Mesodermal cell (in vitro differentiated cells): ENCODE measurements at regions not wholly inside any gene's neighbourhood (a gene's known extent, or its start where the extent isn't known, plus 50 kb on each side); places are given as distances from the start of the nearest gene placed in this dataset.

Experiments
- H3K27ac ChIP-seq: 2 replicates; pipeline ENCODE4 v1.7.0; 2013; ENCODE audit warnings: mild to moderate bottlenecking, low read depth, low read length, moderate library complexity; ENCODE audit not compliant: severe bottlenecking
- H3K36me3 ChIP-seq: 2 replicates; pipeline ENCODE4 v1.7.1; 2013; ENCODE audit warnings: mild to moderate bottlenecking, low read length, moderate library complexity; ENCODE audit not compliant: control insufficient read depth, insufficient read depth
- H3K4me1 ChIP-seq: one replicate; pipeline ENCODE4 v1.7.1; 2013; ENCODE audit warnings: mild to moderate bottlenecking, low read length; ENCODE audit not compliant: insufficient read depth, control insufficient read depth, poor library complexity, severe bottlenecking
- H3K4me3 ChIP-seq: 2 replicates; pipeline ENCODE4 v1.7.0; 2013; ENCODE audit warnings: low read length, control low read depth, mild to moderate bottlenecking; ENCODE audit not compliant: insufficient read depth, poor library complexity, severe bottlenecking; ENCODE audit errors: extremely low read depth
- H3K9me3 ChIP-seq: 2 replicates; pipeline ENCODE4 v1.7.1; 2013; ENCODE audit warnings: mild to moderate bottlenecking, low read length, moderate library complexity; ENCODE audit not compliant: control insufficient read depth
- WGBS, 2 experiments: methylation state at CpG; one replicate each; pipeline ENCODE4 v1.1.5; 2013; ENCODE audit warnings: missing lambda C conversion rate in 2 of 2; ENCODE audit not compliant: insufficient coverage in 2 of 2; 5-methylcytosine and 5-hydroxymethylcytosine counted together

DNA sequence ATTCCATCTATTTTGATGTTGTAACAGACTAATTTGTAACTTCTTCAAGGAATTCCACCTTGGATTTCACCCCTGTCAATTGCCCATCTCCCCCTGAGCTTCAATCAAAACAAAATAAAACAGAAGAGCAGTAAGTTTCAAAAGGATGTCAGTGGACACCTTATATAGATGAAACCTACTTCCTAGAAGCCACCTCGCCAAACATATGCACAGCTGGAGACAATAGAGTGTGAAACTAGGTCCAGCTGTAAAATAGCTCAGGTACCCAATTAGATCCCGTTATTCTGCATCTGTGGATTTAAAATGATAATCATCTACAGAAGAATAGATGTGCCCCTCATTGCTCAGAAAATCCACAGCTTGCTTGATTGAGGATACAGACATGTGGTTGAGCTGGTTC, 598.6 kb downstream of the SH2D4B start:
- Histone ChIP-seq H3K9me3 (no peaks in the 10 kb centered on the region), H3K27ac (no peak overlapping the region), H3K4me3 (no peak overlapping the region), H3K4me1 (no peaks in the 10 kb centered on the region), H3K36me3 (no peaks in the 10 kb centered on the region)
- 60 to 100% methylated on average over 1 of the region's 2 CpGs for WGBS, 2 experiments

DNA sequence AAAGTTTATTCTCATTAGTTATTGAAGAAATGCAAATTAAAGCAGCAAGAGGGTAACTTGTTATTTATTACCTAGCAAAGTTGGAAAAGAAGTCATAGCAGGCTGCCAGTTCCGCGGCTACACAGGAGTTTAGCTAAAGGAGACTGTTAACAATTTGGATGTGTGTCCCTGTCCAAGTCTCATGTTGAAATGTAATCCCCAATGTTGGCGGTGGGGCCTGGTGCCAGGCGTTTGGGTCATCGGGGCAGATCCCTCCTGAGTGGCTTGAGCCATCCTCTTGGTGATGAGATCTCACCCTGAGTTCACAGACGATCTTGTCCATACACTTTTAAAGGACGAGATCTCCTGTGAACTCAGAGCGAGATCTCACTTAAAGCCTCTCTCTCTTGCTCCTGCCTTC, 608.3 kb downstream of the SH2D4B start:
- no peak overlapping the region for H3K4me3 ChIP-seq
- H3K9me3 ChIP-seq = no peaks in the 10 kb centered on the region
- WGBS, 2 experiments = 98 to 100% methylated on average over 5 to 8 of the region's 8 CpGs
- H3K4me1 ChIP-seq = no peaks in the 10 kb centered on the region
- no peak overlapping the region for H3K27ac ChIP-seq
- no peaks in the 10 kb centered on the region for H3K36me3 ChIP-seq

DNA sequence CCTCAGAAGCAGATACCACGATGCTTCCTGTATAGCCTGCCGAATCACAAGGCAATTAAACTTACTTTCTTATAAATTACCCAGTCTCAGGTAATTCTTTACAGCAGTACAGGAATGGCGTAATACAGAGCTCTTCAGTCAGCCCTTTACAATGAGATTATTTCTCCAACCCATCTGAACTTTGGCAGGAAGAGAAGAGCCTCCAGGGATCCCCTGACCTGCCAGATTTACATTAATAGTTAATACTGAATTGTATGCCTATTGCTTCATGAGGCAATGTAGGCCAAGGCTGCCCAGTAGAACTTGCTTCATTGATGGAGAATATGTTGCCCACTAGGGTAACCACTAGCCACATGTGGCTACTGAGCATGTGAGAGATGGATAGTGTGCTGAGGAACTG, 608.7 kb downstream of the SH2D4B start:
- no peaks in the 10 kb centered on the region for H3K36me3 ChIP-seq
- 75 to 100% methylated on average over 1 to 2 of the region's 3 CpGs for WGBS, 2 experiments
- H3K27ac ChIP-seq = no peak overlapping the region
- no peaks in the 10 kb centered on the region for H3K9me3 ChIP-seq
- no peak overlapping the region for H3K4me3 ChIP-seq
- no peaks in the 10 kb centered on the region for H3K4me1 ChIP-seq

DNA sequence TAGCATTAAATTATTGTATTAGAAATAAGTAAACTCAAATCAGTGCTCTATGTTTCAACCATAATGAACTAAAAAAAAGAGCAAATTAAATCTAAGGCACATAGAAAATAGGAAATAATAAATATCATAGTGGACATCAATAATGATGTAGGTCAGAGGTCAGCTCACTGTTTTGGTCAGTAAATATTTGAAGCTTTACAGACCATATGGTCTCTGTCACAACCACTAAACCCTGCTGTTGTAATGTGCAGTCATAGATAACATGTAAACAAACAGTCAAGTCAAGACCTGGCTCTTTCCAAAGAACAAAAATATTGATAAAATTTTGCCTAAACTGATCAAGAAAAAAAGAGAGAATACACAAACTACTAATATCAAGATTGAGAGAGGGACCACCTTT, 615.0 kb downstream of the SH2D4B start:
- H3K27ac ChIP-seq = no peak overlapping the region
- no peaks in the 10 kb centered on the region for H3K36me3 ChIP-seq
- H3K9me3 ChIP-seq = no peaks in the 10 kb centered on the region
- no peaks in the 10 kb centered on the region for H3K4me1 ChIP-seq
- no peak overlapping the region for H3K4me3 ChIP-seq

DNA sequence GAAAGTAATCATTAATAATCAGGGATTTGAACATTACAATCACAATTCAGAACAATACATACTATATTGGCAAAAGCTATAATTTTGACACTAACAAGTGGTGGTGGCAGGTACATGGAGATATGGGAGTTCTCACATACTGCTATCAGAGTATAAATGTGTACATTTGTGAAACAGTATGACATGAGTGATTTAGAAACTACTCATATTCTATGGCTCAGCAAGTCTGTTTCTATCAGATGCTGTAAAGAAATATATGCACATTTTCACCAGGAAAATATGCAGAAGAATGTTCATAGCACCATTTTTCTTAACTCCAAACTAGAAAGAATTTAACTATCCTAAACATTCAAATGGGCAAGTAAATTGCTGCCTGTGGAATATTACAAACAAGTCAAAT, 620.0 kb downstream of the SH2D4B start:
- H3K9me3 ChIP-seq = no peaks in the 10 kb centered on the region
- no peaks in the 10 kb centered on the region for H3K4me1 ChIP-seq
- no peaks in the 10 kb centered on the region for H3K36me3 ChIP-seq
- no peak overlapping the region for H3K27ac ChIP-seq
- no peak overlapping the region for H3K4me3 ChIP-seq

DNA sequence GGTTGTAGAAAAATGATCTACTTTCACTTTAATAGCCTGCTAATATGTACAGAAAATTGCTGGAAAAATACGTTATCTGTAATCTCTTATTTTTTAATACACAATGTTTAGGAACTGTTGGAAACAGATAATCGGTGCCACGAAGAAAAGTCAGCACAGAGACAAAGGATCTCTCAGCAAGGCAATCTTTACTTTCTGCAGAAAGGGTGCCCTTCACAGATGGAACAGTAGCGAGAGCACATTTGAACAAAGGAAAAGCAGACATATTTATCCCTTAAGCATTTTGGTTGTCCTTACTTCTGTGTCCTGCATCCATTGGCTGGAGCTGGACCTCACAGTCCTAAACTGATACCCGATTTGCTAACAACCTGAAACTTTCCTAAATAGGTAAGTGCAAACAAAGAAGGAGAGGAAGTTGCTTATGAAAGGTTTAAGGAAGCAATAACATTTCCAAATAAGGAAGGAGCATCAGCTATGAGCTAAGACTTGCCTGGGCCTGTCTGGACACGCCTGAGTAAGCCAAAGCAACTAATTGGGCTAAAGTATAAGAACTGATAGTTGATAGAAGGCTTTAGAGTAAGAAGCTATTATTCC, 640.0 kb downstream of the SH2D4B start:
- no peaks in the 10 kb centered on the region for H3K4me1 ChIP-seq
- H3K4me3 ChIP-seq = no peak overlapping the region
- H3K9me3 ChIP-seq = no peaks in the 10 kb centered on the region
- no peak overlapping the region for H3K27ac ChIP-seq
- no peaks in the 10 kb centered on the region for H3K36me3 ChIP-seq
- 91 to 92% methylated on average over 2 to 3 of the region's 6 CpGs for WGBS, 2 experiments

DNA sequence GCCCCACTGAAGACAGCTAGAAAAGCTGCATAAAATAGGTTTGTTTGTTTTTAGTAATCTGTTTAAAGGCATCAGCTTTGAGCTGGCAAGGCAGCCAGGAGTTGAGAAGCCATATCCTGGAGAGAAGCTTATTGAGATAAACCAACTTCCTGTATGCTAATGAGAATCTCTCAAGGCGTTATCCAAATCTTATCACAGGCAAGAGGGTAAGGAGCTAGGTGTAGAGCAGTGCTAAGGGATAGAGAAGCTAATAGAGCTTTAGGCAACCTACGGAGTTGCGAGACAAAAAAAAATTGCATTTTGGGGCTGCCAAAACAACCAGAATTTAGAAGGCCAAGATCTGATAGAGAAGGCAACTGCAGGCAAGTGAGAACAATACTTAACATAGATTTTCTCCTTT, 641.6 kb downstream of the SH2D4B start:
- Histone ChIP-seq H3K36me3 (no peaks in the 10 kb centered on the region), H3K4me3 (no peak overlapping the region), H3K4me1 (no peaks in the 10 kb centered on the region), H3K27ac (no peak overlapping the region), H3K9me3 (no peaks in the 10 kb centered on the region)
- WGBS, 2 experiments = 77 to 80% methylated on average over 2 of the region's 3 CpGs

DNA sequence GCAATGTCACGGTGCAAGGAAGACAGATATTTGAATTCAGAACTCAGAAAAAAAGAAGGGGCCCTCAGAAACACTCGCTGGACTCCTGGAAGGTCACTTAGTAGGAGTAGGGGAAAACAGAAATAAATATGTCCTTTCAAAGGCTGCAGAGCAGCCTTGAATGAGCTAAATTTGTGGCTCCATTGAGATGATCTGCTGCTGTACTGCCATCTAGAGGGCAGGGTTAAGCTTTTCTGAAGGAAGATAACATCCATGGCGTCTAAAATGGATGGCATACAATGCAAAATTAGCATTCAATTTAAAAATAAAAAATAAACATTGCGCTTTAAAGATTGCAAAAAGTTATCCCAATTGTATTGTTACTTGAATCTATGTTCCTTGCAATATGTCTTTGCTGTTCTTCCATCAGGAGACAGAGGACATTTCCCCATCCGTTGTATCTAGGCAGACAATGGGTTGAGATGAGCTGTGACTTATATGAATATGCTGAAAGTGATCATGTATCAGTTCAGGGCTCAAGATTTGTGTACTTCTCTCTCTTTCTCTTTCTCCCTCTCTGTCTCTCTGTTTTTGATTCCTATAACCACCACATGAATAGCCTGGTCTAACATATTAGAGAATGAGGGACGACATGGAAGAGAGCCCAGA, 642.2 kb downstream of the SH2D4B start:
- Histone ChIP-seq H3K4me1 (no peaks in the 10 kb centered on the region), H3K36me3 (no peaks in the 10 kb centered on the region), H3K9me3 (no peaks in the 10 kb centered on the region), H3K4me3 (no peak overlapping the region), H3K27ac (no peak overlapping the region)
- WGBS, 2 experiments = 66 to 68% methylated on average over 2 to 3 of the region's 6 CpGs

DNA sequence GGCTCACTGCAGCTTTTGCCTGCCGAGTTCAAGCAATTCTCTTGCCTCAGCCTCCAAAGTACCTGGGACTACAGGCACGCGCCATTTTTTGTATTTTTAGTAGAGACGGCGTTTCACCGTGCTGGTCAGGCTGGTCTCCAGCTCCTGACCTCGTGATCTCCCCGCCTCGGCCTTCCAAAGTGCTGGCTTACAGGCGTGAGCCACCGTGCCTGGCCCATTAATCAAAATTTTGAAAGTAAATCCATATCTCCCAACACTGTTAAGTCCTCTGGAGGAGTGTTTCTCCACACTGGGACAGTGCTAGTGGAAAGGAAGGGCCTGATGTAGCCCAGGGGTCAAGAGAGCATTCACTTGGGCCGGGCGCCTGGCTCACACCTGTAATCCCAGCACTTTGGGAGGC, 644.6 kb downstream of the SH2D4B start:
- H3K27ac ChIP-seq = no peak overlapping the region
- no peak overlapping the region for H3K4me3 ChIP-seq
- no peaks in the 10 kb centered on the region for H3K9me3 ChIP-seq
- 85 to 97% methylated on average over 12 of the region's 13 CpGs for whole genome bisulfite sequencing, 2 experiments
- no peaks in the 10 kb centered on the region for H3K4me1 ChIP-seq
- H3K36me3 ChIP-seq = no peaks in the 10 kb centered on the region

DNA sequence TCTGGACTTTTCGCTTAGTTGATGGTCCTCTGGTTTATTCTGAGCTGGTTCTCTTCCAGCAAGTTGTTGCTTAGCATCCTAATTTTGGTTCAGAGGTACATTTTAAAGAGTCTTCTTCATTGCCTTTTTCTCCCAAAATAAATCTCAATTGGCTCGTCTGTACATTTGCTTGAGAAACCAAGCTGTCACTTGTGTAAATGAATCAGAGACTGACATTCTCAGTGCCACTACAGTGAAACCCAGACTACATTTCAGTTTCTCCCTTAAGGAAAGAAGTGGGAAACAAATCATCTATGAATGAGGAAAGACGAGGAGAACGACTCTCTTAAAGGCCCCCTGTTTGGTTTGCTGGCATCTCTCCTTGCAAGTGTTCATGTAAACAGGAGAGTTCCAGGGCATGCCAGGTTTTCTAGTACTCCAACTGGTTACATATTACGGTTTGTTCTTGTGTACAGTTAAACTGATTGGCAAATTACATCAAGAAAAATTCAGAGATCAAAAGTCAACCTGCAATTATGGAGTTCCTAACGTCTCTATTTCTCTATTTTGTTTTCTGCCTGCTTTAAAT, 654.6 kb downstream of the SH2D4B start:
- Histone ChIP-seq H3K4me1 (no peaks in the 10 kb centered on the region), H3K27ac (no peak overlapping the region), H3K9me3 (no peaks in the 10 kb centered on the region), H3K4me3 (no peak overlapping the region), H3K36me3 (no peaks in the 10 kb centered on the region)
- 90 to 92% methylated on average over 2 of the region's 6 CpGs for WGBS, 2 experiments

DNA sequence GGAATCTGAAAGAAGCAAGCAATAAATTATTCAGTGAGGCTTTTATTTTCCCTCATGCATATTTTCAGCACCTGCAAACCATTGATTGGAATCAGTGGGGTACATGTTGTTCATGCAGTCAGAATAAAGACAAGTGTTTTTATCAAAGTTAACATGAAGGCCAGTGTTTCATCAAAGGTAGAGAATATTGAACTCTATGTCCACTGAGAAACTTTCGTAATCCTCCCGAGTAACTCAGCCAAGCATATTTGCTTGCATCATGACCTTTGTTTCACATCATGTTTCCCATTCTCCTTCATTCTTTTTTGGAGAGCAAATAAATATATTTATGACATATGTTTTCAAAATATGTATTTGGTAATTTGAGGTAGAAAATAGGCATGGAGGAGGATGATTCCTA, 663.1 kb downstream of the SH2D4B start:
- H3K4me3 ChIP-seq = no peak overlapping the region
- H3K36me3 ChIP-seq = no peaks in the 10 kb centered on the region
- WGBS, 2 experiments = 100% methylated on average over 1 of the region's 2 CpGs; no CpG with 5 or more reads in 1 of the 2 experiments
- no peaks in the 10 kb centered on the region for H3K4me1 ChIP-seq
- H3K9me3 ChIP-seq = no peaks in the 10 kb centered on the region
- no peak overlapping the region for H3K27ac ChIP-seq
